HEK293T (cell line): ENCODE measurements at regions not wholly inside any gene's neighbourhood (a gene's known extent, or its start where the extent isn't known, plus 50 kb on each side); places are given as distances from the start of the nearest gene placed in this dataset.

ENCODE experiments used
- CTCF ChIA-PET: fragments of 350-600 bp; formaldehyde crosslinking; extraction: SDS; loops from one replicate; lab custom pipeline; 2021; ENCODE audit warnings: antibody characterized with exemption, inconsistent platforms; lab: Yijun Ruan, JAX
- POLR2A ChIA-PET: fragments of 350-600 bp; formaldehyde crosslinking; extraction: SDS; loops from one replicate; lab custom pipeline; 2020; ENCODE audit warnings: antibody characterized with exemption, inconsistent platforms; lab: Yijun Ruan, JAX
- DNase-seq: peaks from one replicate; pipeline ENCODE4 v3.0.0; 2012; ENCODE audit warnings: mixed read lengths; ENCODE audit errors: extremely low spot score
- ARNT ChIP-seq: fragments of 450-650 bp; IDR thresholded peaks from 2 replicates; pipeline ENCODE4 v1.6.1; 2017; ENCODE audit warnings: mild to moderate bottlenecking
- BHLHE40 ChIP-seq: fragments of 450-650 bp; IDR thresholded peaks from 2 replicates; pipeline ENCODE4 v1.6.1; 2016; ENCODE audit warnings: mild to moderate bottlenecking, moderate library complexity, borderline replicate concordance
- CTBP1 ChIP-seq: fragments of 450-650 bp; IDR thresholded peaks from 2 replicates; pipeline ENCODE4 v1.6.1; 2016; ENCODE audit warnings: borderline replicate concordance
- ELF4 ChIP-seq: fragments of 450-650 bp; IDR thresholded peaks from 2 replicates; pipeline ENCODE4 v1.6.1; 2017; ENCODE audit warnings: antibody characterized with exemption
- FOXA1 ChIP-seq: fragments of 450-650 bp; IDR thresholded peaks from 2 replicates; pipeline ENCODE4 v1.6.1; 2016; ENCODE audit warnings: mild to moderate bottlenecking
- FOXK2 ChIP-seq: fragments of 450-650 bp; IDR thresholded peaks from 2 replicates; pipeline ENCODE4 v1.6.1; 2016; ENCODE audit warnings: mild to moderate bottlenecking
- FOXM1 ChIP-seq: fragments of 450-650 bp; IDR thresholded peaks from 2 replicates; pipeline ENCODE4 v1.6.1; 2017; ENCODE audit warnings: mild to moderate bottlenecking, borderline replicate concordance
- HDGF ChIP-seq: fragments of 450-650 bp; IDR thresholded peaks from 2 replicates; pipeline ENCODE4 v1.6.1; 2017; ENCODE audit warnings: antibody characterized with exemption, borderline replicate concordance
- L3MBTL2 ChIP-seq: fragments of 450-650 bp; conservative IDR thresholded peaks from 2 replicates; pipeline ENCODE4 v1.6.1; 2016; ENCODE audit warnings: mild to moderate bottlenecking
- LEF1 ChIP-seq: fragments of 450-650 bp; IDR thresholded peaks from 2 replicates; pipeline ENCODE4 v1.6.1; 2017; ENCODE audit warnings: mild to moderate bottlenecking, borderline replicate concordance
- NFRKB ChIP-seq: fragments of 450-650 bp; IDR thresholded peaks from 2 replicates; pipeline ENCODE4 v1.6.1; 2016; ENCODE audit warnings: mild to moderate bottlenecking, moderate library complexity
- PKNOX1 ChIP-seq: fragments of 450-650 bp; IDR thresholded peaks from 2 replicates; pipeline ENCODE4 v1.6.1; 2016
- SP1 ChIP-seq: fragments of 450-650 bp; IDR thresholded peaks from 2 replicates; pipeline ENCODE4 v1.6.1; 2017
- SUZ12 ChIP-seq: fragments of 450-650 bp; IDR thresholded peaks from 2 replicates; pipeline ENCODE4 v1.6.1; 2016; ENCODE audit warnings: mild to moderate bottlenecking
- TARDBP ChIP-seq: fragments of 450-650 bp; IDR thresholded peaks from 2 replicates; pipeline ENCODE4 v1.6.1; 2016
- ZNF384 ChIP-seq: fragments of 450-650 bp; IDR thresholded peaks from 2 replicates; pipeline ENCODE4 v1.6.1; 2016

GRCh38 chr2:147353072-147353381, 491.8 kb upstream of the ACVR2A start:
- TF ChIP-seq SUZ12 (no peak), CTBP1 (no peak), PKNOX1 (no peak), LEF1 (no peak), FOXM1 (no peak)
- CTCF ChIA-PET, result no interaction called here

GRCh38 chr2:147352264-147353071, 492.4 kb upstream of the ACVR2A start:
- no peak for DNase-seq
- CTCF ChIA-PET, result no interaction called here
- POLR2A ChIA-PET, result no interaction called here
- TF ChIP-seq FOXK2, result no peak
- no peak for TF ChIP-seq PKNOX1
- TF ChIP-seq SP1, result no peak
- no peak for TF ChIP-seq CTBP1
- TF ChIP-seq ELF4, result no peak
- TF ChIP-seq BHLHE40, result no peak
- no peak for TF ChIP-seq HDGF

More at GRCh38 chr2:147353072-147353381, 491.8 kb upstream of the ACVR2A start:
- no peak for DNase-seq
- POLR2A ChIA-PET, result no interaction called here

- no peak for DNase-seq
- ChIA-PET POLR2A (no interaction called here), CTCF (no interaction called here)
- no peak for TF ChIP-seq LEF1
Measured at GRCh38 chr2:147351784-147352183, 493.0 kb upstream of the ACVR2A start.

- DNase-seq, result no peak
- CTCF ChIA-PET, result no interaction called here
- POLR2A ChIA-PET, result no interaction called here
- no peak for TF ChIP-seq L3MBTL2
- no peak for TF ChIP-seq LEF1
- TF ChIP-seq SUZ12, result no peak
- TF ChIP-seq BHLHE40, result no peak
- TF ChIP-seq NFRKB, result no peak
- TF ChIP-seq SP1, result no peak
- no peak for TF ChIP-seq CTBP1
- TF ChIP-seq FOXM1, result no peak
- TF ChIP-seq HDGF, result no peak
- no peak for TF ChIP-seq PKNOX1
- TF ChIP-seq FOXA1, result no peak
- no peak for TF ChIP-seq ARNT
- no peak for TF ChIP-seq ELF4
- TF ChIP-seq TARDBP, result no peak
- TF ChIP-seq FOXK2, result no peak
Measured at GRCh38 chr2:147348931-147349555, 495.8 kb upstream of the ACVR2A start.

- ChIA-PET POLR2A (no interaction called here), CTCF (no interaction called here)
- no peak for DNase-seq
- no peak for TF ChIP-seq FOXK2
- no peak for TF ChIP-seq LEF1
- TF ChIP-seq PKNOX1, result no peak
- no peak for TF ChIP-seq CTBP1
- TF ChIP-seq HDGF, result no peak
- TF ChIP-seq NFRKB, result no peak
- TF ChIP-seq L3MBTL2, result no peak
- no peak for TF ChIP-seq SP1
- no peak for TF ChIP-seq ZNF384
- no peak for TF ChIP-seq FOXA1
- TF ChIP-seq SUZ12, result no peak
- TF ChIP-seq BHLHE40, result no peak
- no peak for TF ChIP-seq TARDBP
- no peak for TF ChIP-seq FOXM1
- no peak for TF ChIP-seq ARNT
- no peak for TF ChIP-seq ELF4
Measured at GRCh38 chr2:147346142-147346541, 498.7 kb upstream of the ACVR2A start.

- ChIA-PET CTCF (no interaction called here), POLR2A (no interaction called here)
- DNase-seq, result no peak
- no peak for TF ChIP-seq CTBP1
Measured at GRCh38 chr2:147345246-147345645, 499.6 kb upstream of the ACVR2A start.
